ENCODE measurements at regions not wholly inside any gene's neighbourhood (a gene's known extent, or its start where the extent isn't known, plus 50 kb on each side); places are given as distances from the start of the nearest gene placed in this dataset.
A peak's percentile ranks its signal among the peaks of the same experiment; 100 is the strongest.

DNA sequence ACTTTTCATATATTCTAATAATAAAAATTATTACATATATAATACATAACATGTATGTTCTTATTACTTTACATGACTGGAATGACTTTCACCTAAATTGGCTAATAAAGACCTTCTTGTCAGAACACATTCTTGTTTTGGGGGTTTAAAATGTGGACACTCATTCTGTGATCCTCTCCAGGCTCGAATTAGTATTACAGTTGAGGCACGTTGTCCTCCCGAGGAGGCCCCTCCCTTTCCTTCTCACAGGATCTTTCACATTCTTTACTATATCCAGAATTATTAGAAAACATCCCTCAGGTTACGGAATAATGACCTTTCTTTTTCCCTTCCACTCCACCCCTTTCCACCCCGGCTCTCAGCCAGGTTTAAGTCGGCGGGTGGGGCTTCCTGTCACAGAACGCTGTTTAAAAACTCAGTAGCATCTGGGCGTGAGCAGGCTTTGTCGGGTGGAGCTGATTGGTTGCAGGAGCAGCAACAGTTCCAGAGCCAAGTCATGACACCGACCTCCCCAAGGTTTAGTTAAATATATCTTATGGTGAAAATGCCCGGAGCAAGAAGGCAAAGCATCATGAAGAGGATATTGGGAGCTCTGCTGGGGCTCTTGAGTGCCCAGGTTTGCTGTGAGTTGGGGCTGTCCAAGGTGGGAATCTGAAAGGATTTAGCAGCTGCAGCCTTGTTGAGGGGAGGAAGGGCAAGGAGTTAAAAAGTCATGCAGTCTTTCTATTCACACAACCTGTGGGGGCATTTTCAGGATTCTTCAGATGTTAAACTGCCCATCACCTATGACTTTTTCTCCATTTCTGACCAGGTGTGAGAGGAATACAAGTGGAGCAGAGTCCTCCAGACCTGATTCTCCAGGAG, 396.7 kb upstream of the OR4E1 start:
- no peak for DNase-seq
- no peak overlapping the region for H3K18ac ChIP-seq (ENCODE audit: low read depth, low read length)
- H4K8ac ChIP-seq (ENCODE audit: low read depth in 2 of 2, low read length in 2 of 2): no peak overlapping the region
- H2BK15ac ChIP-seq (ENCODE audit: low read depth, low read length): no peak overlapping the region
- 9% methylated on average over 4 of the region's 12 CpGs; no CpG with 5 or more reads in 1 of the 2 experiments for WGBS, 2 experiments (ENCODE audit: extremely low coverage in 2 of 2, insufficient read length in 1 of 2)
- peaks cover 6% of the 10 kb centered on the region for H3K27me3 ChIP-seq (ENCODE audit: control insufficient read depth, insufficient read depth, low read length)
- no peak overlapping the region for H2BK20ac ChIP-seq (ENCODE audit: low read depth, low read length)
- in situ Hi-C loops (cut with MboI; ENCODE audit: low sequenced_read_pairs): no loop called here
- no peak overlapping the region for H2BK120ac ChIP-seq (ENCODE audit: low read depth, low read length)
- H3K4me2 ChIP-seq (ENCODE audit: low read depth, low read length): peak overlapping the region; percentile 65
- no peaks in the 10 kb centered on the region for H3K4me1 ChIP-seq (ENCODE audit: control insufficient read depth, insufficient read depth, low read length)
- H2AK5ac ChIP-seq (ENCODE audit: low read depth, low read length): no peak overlapping the region
- CTCF ChIA-PET: no interaction called here
- no peak overlapping the region for H3K9ac ChIP-seq (ENCODE audit: low read depth, low read length)
- ATAC-seq (ENCODE audit: low read depth): no peak
- no peak overlapping the region for H4K91ac ChIP-seq (ENCODE audit: insufficient read depth, low read depth, low read length)
- H4K20me1 ChIP-seq (ENCODE audit: insufficient read depth, low read length): no peaks in the 10 kb centered on the region
- H2AFZ ChIP-seq (replicated peaks; ENCODE audit: low read length, poor library complexity): no peak overlapping the region
- dilution Hi-C loops (cut with HindIII; ENCODE audit: low sequenced_read_pairs, unreplicated experiment): no loop called here
- no peaks in the 10 kb centered on the region for H3K36me3 ChIP-seq (ENCODE audit: control insufficient read depth, insufficient read depth, low read length)
- no peak overlapping the region for H3K23ac ChIP-seq (ENCODE audit: low read depth, low read length)
- TF ChIP-seq FOS (IDR thresholded peaks at IDR 0.05; ENCODE audit: low read depth, low read length): no peak
- no peak for TF ChIP-seq NFE2L2 (IDR thresholded peaks at IDR 0.05; ENCODE audit: low read depth, low read length)
- no peak for TF ChIP-seq SMC3 (IDR thresholded peaks at IDR 0.05; ENCODE audit: low read depth, low read length)
- no peak for TF ChIP-seq POLR2A (IDR thresholded peaks at IDR 0.05; ENCODE audit: low read depth, low read length)
- no peak for TF ChIP-seq MAFK (IDR thresholded peaks at IDR 0.05; ENCODE audit: low read depth, low read length)
- no peak for TF ChIP-seq BHLHE40 (IDR thresholded peaks at IDR 0.05; ENCODE audit: low read depth, low read length)
- no peak for TF ChIP-seq RAD21 (IDR thresholded peaks at IDR 0.05; ENCODE audit: low read length)
- no peak for TF ChIP-seq CHD1 (IDR thresholded peaks at IDR 0.05; ENCODE audit: low read depth, low read length)
- TF ChIP-seq, protein P1, sequence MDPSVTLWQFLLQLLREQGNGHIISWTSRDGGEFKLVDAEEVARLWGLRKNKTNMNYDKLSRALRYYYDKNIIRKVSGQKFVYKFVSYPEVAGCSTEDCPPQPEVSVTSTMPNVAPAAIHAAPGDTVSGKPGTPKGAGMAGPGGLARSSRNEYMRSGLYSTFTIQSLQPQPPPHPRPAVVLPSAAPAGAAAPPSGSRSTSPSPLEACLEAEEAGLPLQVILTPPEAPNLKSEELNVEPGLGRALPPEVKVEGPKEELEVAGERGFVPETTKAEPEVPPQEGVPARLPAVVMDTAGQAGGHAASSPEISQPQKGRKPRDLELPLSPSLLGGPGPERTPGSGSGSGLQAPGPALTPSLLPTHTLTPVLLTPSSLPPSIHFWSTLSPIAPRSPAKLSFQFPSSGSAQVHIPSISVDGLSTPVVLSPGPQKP (IDR thresholded peaks at IDR 0.05; ENCODE audit: borderline replicate concordance, low read depth, low read length): no peak
- TF ChIP-seq, protein P2, sequence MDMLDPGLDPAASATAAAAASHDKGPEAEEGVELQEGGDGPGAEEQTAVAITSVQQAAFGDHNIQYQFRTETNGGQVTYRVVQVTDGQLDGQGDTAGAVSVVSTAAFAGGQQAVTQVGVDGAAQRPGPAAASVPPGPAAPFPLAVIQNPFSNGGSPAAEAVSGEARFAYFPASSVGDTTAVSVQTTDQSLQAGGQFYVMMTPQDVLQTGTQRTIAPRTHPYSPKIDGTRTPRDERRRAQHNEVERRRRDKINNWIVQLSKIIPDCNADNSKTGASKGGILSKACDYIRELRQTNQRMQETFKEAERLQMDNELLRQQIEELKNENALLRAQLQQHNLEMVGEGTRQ (IDR thresholded peaks at IDR 0.05; ENCODE audit: low read depth, low read length): no peak
- TF ChIP-seq CEBPB (IDR thresholded peaks at IDR 0.05; ENCODE audit: low read depth, low read length): no peak
- no peak for TF ChIP-seq MXI1 (IDR thresholded peaks at IDR 0.05; ENCODE audit: borderline replicate concordance, low read depth, low read length)
- no peak for TF ChIP-seq RFX5 (IDR thresholded peaks at IDR 0.05; ENCODE audit: low read depth, low read length)
- no peak for TF ChIP-seq RCOR1 (IDR thresholded peaks at IDR 0.05; ENCODE audit: insufficient replicate concordance, low read length)
- no peak for TF ChIP-seq MAZ (IDR thresholded peaks at IDR 0.05; ENCODE audit: borderline replicate concordance, low read depth, low read length)
- TF ChIP-seq, protein P3, sequence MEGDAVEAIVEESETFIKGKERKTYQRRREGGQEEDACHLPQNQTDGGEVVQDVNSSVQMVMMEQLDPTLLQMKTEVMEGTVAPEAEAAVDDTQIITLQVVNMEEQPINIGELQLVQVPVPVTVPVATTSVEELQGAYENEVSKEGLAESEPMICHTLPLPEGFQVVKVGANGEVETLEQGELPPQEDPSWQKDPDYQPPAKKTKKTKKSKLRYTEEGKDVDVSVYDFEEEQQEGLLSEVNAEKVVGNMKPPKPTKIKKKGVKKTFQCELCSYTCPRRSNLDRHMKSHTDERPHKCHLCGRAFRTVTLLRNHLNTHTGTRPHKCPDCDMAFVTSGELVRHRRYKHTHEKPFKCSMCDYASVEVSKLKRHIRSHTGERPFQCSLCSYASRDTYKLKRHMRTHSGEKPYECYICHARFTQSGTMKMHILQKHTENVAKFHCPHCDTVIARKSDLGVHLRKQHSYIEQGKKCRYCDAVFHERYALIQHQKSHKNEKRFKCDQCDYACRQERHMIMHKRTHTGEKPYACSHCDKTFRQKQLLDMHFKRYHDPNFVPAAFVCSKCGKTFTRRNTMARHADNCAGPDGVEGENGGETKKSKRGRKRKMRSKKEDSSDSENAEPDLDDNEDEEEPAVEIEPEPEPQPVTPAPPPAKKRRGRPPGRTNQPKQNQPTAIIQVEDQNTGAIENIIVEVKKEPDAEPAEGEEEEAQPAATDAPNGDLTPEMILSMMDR (conservative IDR thresholded peaks at IDR 0.05; ENCODE audit: low read depth, low read length): no peak
- intact Hi-C loops (cut with micrococcal nuclease): no loop called here
- H3K14ac ChIP-seq (replicated peaks; ENCODE audit: low read depth, low read length): no peak overlapping the region
- no peak overlapping the region for H3K4ac ChIP-seq (ENCODE audit: low read depth, low read length)
- BruUV-seq (replicated peaks): no TSS peak
- no peaks in the 10 kb centered on the region for H3K79me1 ChIP-seq (ENCODE audit: low read depth in 1 of 2, low read length in 2 of 2)
- POLR2A ChIA-PET (ENCODE audit: unreplicated experiment): no interaction called here
- H3K56ac ChIP-seq (ENCODE audit: extremely low read depth, insufficient read depth, low read length): no peak overlapping the region
- no peak overlapping the region for H3K4me3 ChIP-seq (ENCODE audit: insufficient read depth, low read depth, low read length)
- no peak overlapping the region for H3K27ac ChIP-seq (ENCODE audit: insufficient read depth, low read length)
- H2BK5ac ChIP-seq (ENCODE audit: low read depth, low read length, poor library complexity, severe bottlenecking): no peak overlapping the region
- H4K5ac ChIP-seq (ENCODE audit: low read depth, low read length): no peak overlapping the region
- H3K9me1 ChIP-seq (ENCODE audit: insufficient read depth, low read length): no peaks in the 10 kb centered on the region
- H3K9me3 ChIP-seq (ENCODE audit: control insufficient read depth, insufficient read depth, low read length): no peaks in the 10 kb centered on the region
- H2AK9ac ChIP-seq (replicated peaks; ENCODE audit: low read depth, low read length, poor library complexity): no peak overlapping the region

All from IMR-90 (cell line).